SK-N-SH (cell line): ENCODE measurements at regions not wholly inside any gene's neighbourhood (a gene's known extent, or its start where the extent isn't known, plus 50 kb on each side); places are given as distances from the start of the nearest gene placed in this dataset.

ENCODE experiments used
- CTCF ChIP-seq: fragments of 200-600 bp; sonication (generic); IDR thresholded peaks from 2 replicates; pipeline ENCODE4 v1.6.1; 2017; ENCODE audit warnings: antibody characterized with exemption, mild to moderate bottlenecking, moderate library complexity
- TEAD4 ChIP-seq: IDR thresholded peaks from 2 replicates; pipeline ENCODE4 v1.4.0; 2012; ENCODE audit warnings: mild to moderate bottlenecking, borderline replicate concordance; ENCODE audit not compliant: insufficient read depth

GRCh38 chr9:135268981-135269380 is 181.5 kb downstream of the OLFM1 start:
- TF ChIP-seq CTCF = no peak
- TF ChIP-seq TEAD4 = no peak
